ENCODE measurements at regions not wholly inside any gene's neighbourhood (a gene's known extent, or its start where the extent isn't known, plus 50 kb on each side); places are given as distances from the start of the nearest gene placed in this dataset.
"Not testable (repeated sequence)": the region's sequence is repeated elsewhere in the genome, so short reads cannot be mapped to it uniquely, and the experiment has no call there.

GRCh38 chr18:60892441-60892840 lies 440.8 kb upstream of the CDH20 start:
- Histone ChIP-seq H3K27me3 (ENCODE audit: insufficient read depth, low read length) (no peaks in the 10 kb centered on the region), H3K9me3 (ENCODE audit: insufficient read depth, low read depth, low read length) (no peaks in the 10 kb centered on the region), H3K9ac (ENCODE audit: low read depth, low read length) (no peak overlapping the region), H3K36me3 (ENCODE audit: insufficient read depth, low read length) (no peaks in the 10 kb centered on the region), H3K4me3 (ENCODE audit: low read length) (no peak overlapping the region), H3K4me1 (ENCODE audit: insufficient read depth, low read length) (no peaks in the 10 kb centered on the region), H3K27ac (ENCODE audit: low read depth, low read length) (no peak overlapping the region)

DNA sequence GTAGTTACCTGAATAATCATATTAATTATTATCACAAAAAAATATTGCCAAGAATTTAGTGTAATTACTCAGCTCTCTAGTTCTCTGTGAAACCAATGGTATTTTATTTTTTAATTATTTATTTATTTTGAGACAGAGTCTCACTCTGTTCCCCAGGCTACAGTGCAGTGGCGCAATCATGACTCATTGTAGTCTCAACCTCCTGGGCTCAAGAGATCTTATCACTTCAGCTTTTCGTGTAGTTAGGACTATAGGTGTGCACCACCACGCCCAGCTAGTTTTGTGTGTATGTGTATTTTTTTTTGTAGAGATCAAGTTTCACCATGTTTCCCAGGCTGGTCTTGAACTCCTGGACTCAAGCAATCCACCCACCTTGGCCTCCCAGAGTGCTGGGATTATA lies 440.4 kb upstream of the CDH20 start:
- H3K27ac ChIP-seq (ENCODE audit: low read depth, low read length): no peak overlapping the region
- H3K4me3 ChIP-seq (ENCODE audit: low read length): no peak overlapping the region
- no peaks in the 10 kb centered on the region for H3K27me3 ChIP-seq (ENCODE audit: insufficient read depth, low read length)
- H3K9ac ChIP-seq (ENCODE audit: low read depth, low read length): no peak overlapping the region
- 98% methylated on average over 3 of the region's 3 CpGs for WGBS
- no peaks in the 10 kb centered on the region for H3K9me3 ChIP-seq (ENCODE audit: insufficient read depth, low read depth, low read length)
- no peaks in the 10 kb centered on the region for H3K36me3 ChIP-seq (ENCODE audit: insufficient read depth, low read length)
- H3K4me1 ChIP-seq (ENCODE audit: insufficient read depth, low read length): no peaks in the 10 kb centered on the region

GRCh38 chr18:60893355-60894097 lies 439.7 kb upstream of the CDH20 start:
- Histone ChIP-seq H3K36me3 (ENCODE audit: insufficient read depth, low read length) (no peaks in the 10 kb centered on the region), H3K27me3 (ENCODE audit: insufficient read depth, low read length) (no peaks in the 10 kb centered on the region), H3K4me1 (ENCODE audit: insufficient read depth, low read length) (no peaks in the 10 kb centered on the region), H3K9ac (ENCODE audit: low read depth, low read length) (no peak overlapping the region), H3K9me3 (ENCODE audit: insufficient read depth, low read depth, low read length) (no peaks in the 10 kb centered on the region), H3K27ac (ENCODE audit: low read depth, low read length) (no peak overlapping the region), H3K4me3 (ENCODE audit: low read length) (no peak overlapping the region)
- 89% methylated on average over 5 of the region's 6 CpGs for WGBS

- Histone ChIP-seq H3K36me3 (ENCODE audit: insufficient read depth, low read length) (no peaks in the 10 kb centered on the region), H3K9me3 (ENCODE audit: insufficient read depth, low read depth, low read length) (no peaks in the 10 kb centered on the region), H3K4me1 (ENCODE audit: insufficient read depth, low read length) (no peaks in the 10 kb centered on the region), H3K27ac (ENCODE audit: low read depth, low read length) (no peak overlapping the region), H3K27me3 (ENCODE audit: insufficient read depth, low read length) (no peaks in the 10 kb centered on the region), H3K9ac (ENCODE audit: low read depth, low read length) (no peak overlapping the region), H3K4me3 (ENCODE audit: low read length) (no peak overlapping the region)
- WGBS: 95% methylated on average over 8 of the region's 8 CpGs
Measured at GRCh38 chr18:60894254-60894945, 438.8 kb upstream of the CDH20 start.

DNA sequence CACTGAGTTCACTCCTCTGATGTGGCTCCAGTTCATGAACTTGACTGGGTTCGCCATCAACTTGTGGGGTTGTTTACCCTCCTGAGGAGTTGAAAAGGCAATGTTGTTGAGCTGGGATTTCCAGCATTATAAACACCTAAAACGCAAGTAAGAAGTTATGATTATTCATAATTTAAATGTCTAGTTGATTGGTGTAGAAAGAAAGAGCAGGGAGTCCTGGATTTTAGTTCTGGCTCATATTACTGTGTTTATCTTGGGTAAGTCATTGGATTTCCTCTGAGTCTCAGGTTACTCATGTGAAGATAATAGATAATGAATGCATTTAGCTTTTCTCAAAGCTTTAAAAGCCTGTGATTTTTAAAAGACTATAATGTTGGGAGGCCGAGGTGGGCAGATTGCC lies 438.0 kb upstream of the CDH20 start:
- Histone ChIP-seq H3K27ac (ENCODE audit: low read depth, low read length) (no peak overlapping the region), H3K27me3 (ENCODE audit: insufficient read depth, low read length) (no peaks in the 10 kb centered on the region), H3K9me3 (ENCODE audit: insufficient read depth, low read depth, low read length) (no peaks in the 10 kb centered on the region), H3K4me1 (ENCODE audit: insufficient read depth, low read length) (no peaks in the 10 kb centered on the region), H3K9ac (ENCODE audit: low read depth, low read length) (no peak overlapping the region), H3K36me3 (ENCODE audit: insufficient read depth, low read length) (no peaks in the 10 kb centered on the region), H3K4me3 (ENCODE audit: low read length) (no peak overlapping the region)
- WGBS: 79% methylated on average over 3 of the region's 3 CpGs

DNA sequence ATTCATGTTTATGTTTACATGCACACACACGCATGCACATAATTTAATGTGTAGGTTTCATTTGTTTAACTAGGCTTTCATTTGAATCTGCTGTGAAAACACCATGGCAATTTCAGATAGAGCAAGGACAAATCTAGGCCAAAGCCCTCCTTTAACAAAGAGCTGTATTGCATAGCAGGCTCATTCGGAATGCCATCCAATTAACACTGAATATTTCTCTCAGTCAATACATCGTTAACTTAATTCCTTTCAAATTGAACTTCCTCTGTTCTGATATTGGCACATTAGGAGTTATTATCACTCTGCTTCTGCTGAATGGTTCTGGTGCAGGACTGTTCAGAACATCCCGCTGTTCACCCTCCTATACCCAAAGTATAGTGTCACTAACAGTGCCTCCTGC lies 435.1 kb upstream of the CDH20 start:
- Histone ChIP-seq H3K9me3 (ENCODE audit: insufficient read depth, low read depth, low read length) (no peaks in the 10 kb centered on the region), H3K9ac (ENCODE audit: low read depth, low read length) (no peak overlapping the region), H3K4me1 (ENCODE audit: insufficient read depth, low read length) (no peaks in the 10 kb centered on the region), H3K27ac (ENCODE audit: low read depth, low read length) (no peak overlapping the region), H3K36me3 (ENCODE audit: insufficient read depth, low read length) (no peaks in the 10 kb centered on the region), H3K4me3 (ENCODE audit: low read length) (no peak overlapping the region), H3K27me3 (ENCODE audit: insufficient read depth, low read length) (no peaks in the 10 kb centered on the region)
- WGBS: 87% methylated on average over 4 of the region's 4 CpGs

DNA sequence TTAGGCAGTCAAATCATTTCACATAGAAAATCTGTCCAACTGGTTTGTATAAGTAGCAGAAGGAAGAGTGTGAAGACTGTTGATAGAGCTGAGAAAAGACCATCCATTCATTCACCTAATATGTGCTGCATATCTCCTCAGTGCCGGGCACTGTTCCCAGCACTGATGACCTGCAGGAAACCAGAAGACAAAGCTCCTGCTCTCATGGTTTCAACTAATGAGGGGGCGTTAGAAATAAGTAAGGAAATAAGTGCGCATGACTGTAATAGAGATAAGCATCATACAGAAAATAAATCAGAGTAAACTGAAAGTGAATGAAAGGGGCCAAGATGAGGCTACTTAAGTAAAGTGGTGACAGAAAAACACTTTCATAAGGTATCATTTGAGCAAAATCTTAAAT lies 427.5 kb upstream of the CDH20 start:
- Histone ChIP-seq H3K27ac (ENCODE audit: low read depth, low read length) (no peak overlapping the region), H3K9ac (ENCODE audit: low read depth, low read length) (no peak overlapping the region), H3K4me1 (ENCODE audit: insufficient read depth, low read length) (no peaks in the 10 kb centered on the region)

GRCh38 chr18:60910534-60910933 lies 422.7 kb upstream of the CDH20 start:
- H3K27me3 ChIP-seq (ENCODE audit: insufficient read depth, low read length): no peaks in the 10 kb centered on the region
- H3K9me3 ChIP-seq (ENCODE audit: insufficient read depth, low read depth, low read length): no peaks in the 10 kb centered on the region
- H3K4me1 ChIP-seq (ENCODE audit: insufficient read depth, low read length): no peaks in the 10 kb centered on the region
- H3K36me3 ChIP-seq (ENCODE audit: insufficient read depth, low read length): no peaks in the 10 kb centered on the region
- no peak overlapping the region for H3K4me3 ChIP-seq (ENCODE audit: low read length)
- no peak overlapping the region for H3K27ac ChIP-seq (ENCODE audit: low read depth, low read length)
- no peak overlapping the region for H3K9ac ChIP-seq (ENCODE audit: low read depth, low read length)

More for the DNA sequence above, 427.5 kb upstream of the CDH20 start:
- Histone ChIP-seq H3K36me3 (ENCODE audit: insufficient read depth, low read length) (no peaks in the 10 kb centered on the region), H3K27me3 (ENCODE audit: insufficient read depth, low read length) (no peaks in the 10 kb centered on the region), H3K9me3 (ENCODE audit: insufficient read depth, low read depth, low read length) (no peaks in the 10 kb centered on the region), H3K4me3 (ENCODE audit: low read length) (no peak overlapping the region)
- WGBS: 93% methylated on average over 3 of the region's 3 CpGs

DNA sequence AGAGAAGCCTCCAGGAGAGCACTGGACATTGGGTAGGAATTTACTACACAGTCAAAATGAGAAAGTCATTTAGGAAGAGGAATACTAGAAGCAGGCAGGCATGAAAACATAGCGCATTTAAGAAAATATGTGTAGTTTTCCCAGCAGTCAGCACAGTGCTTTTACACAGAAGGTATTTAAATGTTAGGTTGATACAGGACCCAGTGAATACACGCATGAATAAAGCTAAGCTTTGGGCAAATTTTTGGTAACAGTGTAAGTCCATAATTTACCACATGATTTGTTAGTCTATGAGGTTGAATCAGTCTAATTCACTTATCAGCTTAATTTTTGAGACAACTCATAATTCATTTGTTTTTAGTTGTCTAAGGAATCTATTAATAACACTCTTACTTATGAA lies 421.7 kb upstream of the CDH20 start:
- WGBS: 99% methylated on average over 2 of the region's 2 CpGs

GRCh38 chr18:60915160-60915559 lies 418.1 kb upstream of the CDH20 start:
- H3K4me1 ChIP-seq (ENCODE audit: insufficient read depth, low read length): no peaks in the 10 kb centered on the region; the same call in 1 of the 2 replicates
- WGBS: 98% methylated on average over 2 of the region's 2 CpGs
- H3K4me3 ChIP-seq (ENCODE audit: low read length): no peak overlapping the region
- H3K36me3 ChIP-seq (ENCODE audit: insufficient read depth, low read length): no peaks in the 10 kb centered on the region
- H3K9ac ChIP-seq (ENCODE audit: low read depth, low read length): no peak overlapping the region
- no peaks in the 10 kb centered on the region for H3K9me3 ChIP-seq (ENCODE audit: insufficient read depth, low read depth, low read length)
- H3K27me3 ChIP-seq (ENCODE audit: insufficient read depth, low read length): no peaks in the 10 kb centered on the region
- no peak overlapping the region for H3K27ac ChIP-seq (ENCODE audit: low read depth, low read length)

More for the DNA sequence above, 421.7 kb upstream of the CDH20 start:
- no peaks in the 10 kb centered on the region for H3K9me3 ChIP-seq (ENCODE audit: insufficient read depth, low read depth, low read length)
- H3K9ac ChIP-seq (ENCODE audit: low read depth, low read length): no peak overlapping the region
- H3K27me3 ChIP-seq (ENCODE audit: insufficient read depth, low read length): no peaks in the 10 kb centered on the region
- H3K36me3 ChIP-seq (ENCODE audit: insufficient read depth, low read length): no peaks in the 10 kb centered on the region
- H3K27ac ChIP-seq (ENCODE audit: low read depth, low read length): no peak overlapping the region
- H3K4me1 ChIP-seq (ENCODE audit: insufficient read depth, low read length): no peaks in the 10 kb centered on the region
- H3K4me3 ChIP-seq (ENCODE audit: low read length): no peak overlapping the region

DNA sequence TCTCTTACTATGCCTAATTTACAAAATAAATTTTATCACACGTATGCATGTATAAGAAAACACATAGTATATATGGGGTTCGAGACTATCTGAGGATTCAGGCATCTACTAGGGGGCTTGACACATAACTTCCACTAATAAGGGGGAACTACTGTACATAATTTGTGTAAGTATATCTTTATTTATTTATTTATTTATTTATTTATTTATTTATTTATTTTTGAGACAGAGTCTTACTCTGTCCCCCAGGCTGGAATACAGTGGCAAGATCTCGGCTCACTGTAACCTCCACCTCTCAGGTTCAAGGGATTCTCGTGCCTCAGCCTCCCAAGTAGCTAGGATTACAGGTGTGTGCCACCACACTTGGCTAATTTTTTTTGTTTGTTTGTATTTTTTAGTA lies 414.4 kb upstream of the CDH20 start:
- not testable (repeated sequence) for H3K9me3 ChIP-seq (ENCODE audit: insufficient read depth, low read depth, low read length); H3K36me3 ChIP-seq (ENCODE audit: insufficient read depth, low read length); H3K9ac ChIP-seq (ENCODE audit: low read depth, low read length); H3K27me3 ChIP-seq (ENCODE audit: insufficient read depth, low read length); H3K4me1 ChIP-seq (ENCODE audit: insufficient read depth, low read length); H3K27ac ChIP-seq (ENCODE audit: low read depth, low read length); H3K4me3 ChIP-seq (ENCODE audit: low read length)
- WGBS: 90% methylated on average over 2 of the region's 4 CpGs
